HepG2 (cell line): ENCODE measurements at regions not wholly inside any gene's neighbourhood (a gene's known extent, or its start where the extent isn't known, plus 50 kb on each side); places are given as distances from the start of the nearest gene placed in this dataset.

Experiments
- ATAC-seq: fragments of 200-7000 bp; cut with Tn5 transposase; 3 replicates; pipeline ENCODE4 v1.9.1; 2020; ENCODE audit warnings: mild to moderate bottlenecking, moderate library complexity
- BruUV-seq: library from RNA; stranded (reverse); fragments of 400-500 nt; replicated peaks from 2 replicates; lab custom pipeline; 2021; lab: Mats Ljungman, UMichigan
- CTCF ChIA-PET: fragments of 300-600 bp; formaldehyde crosslinking; extraction: SDS; loops from one replicate; lab custom pipeline; 2021; ENCODE audit warnings: low total read pairs, inconsistent platforms, low intra/inter-chr PET ratio; lab: Yijun Ruan, JAX
- POLR2A ChIA-PET: fragments of 350-600 bp; sonication (Branson Sonifier 250); formaldehyde crosslinking; loops from one replicate; lab custom pipeline; 2020; ENCODE audit warnings: antibody characterized with exemption, inconsistent platforms; lab: Yijun Ruan, JAX
- DNase-seq: peaks from one replicate; pipeline ENCODE4 v3.0.0-alpha.2; 2015; ENCODE audit warnings: low spot score
- FAIRE-seq: peaks from 3 replicates; lab custom pipeline; 2011; peaks lifted over from hg19 to GRCh38; lab: Jason Lieb, UNC
- H2AFZ ChIP-seq: one replicate; pipeline ENCODE4 v1.6.1; 2011; ENCODE audit warnings: low read length, inconsistent platforms
- H3K27ac ChIP-seq: fragments of 300-600 bp; 3 replicates; pipeline ENCODE4 v1.8.0; 2011; ENCODE audit warnings: mixed run types, mild to moderate bottlenecking, mixed read lengths, low read length, inconsistent platforms; ENCODE audit not compliant: insufficient read depth; ENCODE audit errors: extremely low read length
- H3K27me3 ChIP-seq, 2 experiments: fragments of 200-600 bp in 1 of 2; 2 replicates in 1 of 2; 3 replicates in 1 of 2; pipeline versions ENCODE4 v1.6.0 to v1.8.0; 2011; ENCODE audit warnings: low read length in 2 of 2, mild to moderate bottlenecking in 2 of 2, moderate library complexity in 2 of 2, inconsistent platforms in 1 of 2; ENCODE audit not compliant: insufficient read depth in 2 of 2, control insufficient read depth in 1 of 2
- H3K36me3 ChIP-seq, 2 experiments: fragments of 200-600 bp in 1 of 2; replicated peaks in 1 of 2; 2 replicates in 1 of 2; 3 replicates in 1 of 2; pipeline versions ENCODE4 v1.5.1 to v1.8.0; 2011; ENCODE audit warnings: low read length in 2 of 2, inconsistent platforms in 1 of 2; ENCODE audit not compliant: insufficient read depth in 2 of 2, control insufficient read depth in 1 of 2
- H3K4me1 ChIP-seq: 2 replicates; pipeline ENCODE4 v1.5.1; 2012; ENCODE audit warnings: low read length, inconsistent platforms; ENCODE audit not compliant: insufficient read depth
- H3K4me2 ChIP-seq: 2 replicates; pipeline ENCODE4 v1.6.0; 2011; ENCODE audit warnings: low read depth, low read length, inconsistent platforms
- H3K4me3 ChIP-seq, 3 experiments: fragments of 200-600 bp in 1 of 3; sonication (generic), shearing (Covaris generic) in 1 of 3; replicated peaks in 1 of 3; 2 replicates each; pipeline ENCODE4 v1.5.1; 2011 to 2016; ENCODE audit warnings: low read length in 3 of 3, inconsistent platforms in 2 of 3, low read depth in 2 of 3, mild to moderate bottlenecking in 2 of 3, control low read depth in 1 of 3, mixed read lengths in 1 of 3; ENCODE audit not compliant: insufficient read depth in 1 of 3
- H3K79me2 ChIP-seq: one replicate; pipeline ENCODE4 v1.6.1; 2011; ENCODE audit warnings: low read length, inconsistent platforms; ENCODE audit not compliant: insufficient read depth
- H3K9ac ChIP-seq: 2 replicates; pipeline ENCODE4 v1.6.0; 2011; ENCODE audit warnings: mild to moderate bottlenecking, low read depth, low read length, inconsistent platforms; ENCODE audit not compliant: insufficient read depth
- H3K9me3 ChIP-seq: 2 replicates; pipeline ENCODE4 v1.5.1; 2012; ENCODE audit warnings: mild to moderate bottlenecking, low read length
- H4K20me1 ChIP-seq: 2 replicates; pipeline ENCODE4 v1.6.0; 2011; ENCODE audit warnings: inconsistent platforms, mild to moderate bottlenecking, low read length, moderate library complexity; ENCODE audit not compliant: insufficient read depth
- ETS1 ChIP-seq: sonication (generic); formaldehyde crosslinking; IDR thresholded peaks from 2 replicates; pipeline ENCODE4 v1.4.0; 2020; ENCODE audit warnings: missing genetic modification reagents
- JUND ChIP-seq: sonication (generic); formaldehyde crosslinking; IDR thresholded peaks from 2 replicates; pipeline ENCODE4 v1.8.0; 2022; ENCODE audit warnings: mild to moderate bottlenecking, missing genetic modification reagents
- SKIL ChIP-seq: sonication (generic); formaldehyde crosslinking; IDR thresholded peaks from 2 replicates; pipeline ENCODE4 v1.8.0; 2022; ENCODE audit warnings: missing genetic modification reagents, mild to moderate bottlenecking, moderate library complexity, borderline replicate concordance
- ZBTB39 ChIP-seq: sonication (generic); formaldehyde crosslinking; IDR thresholded peaks from 2 replicates; pipeline ENCODE4 v1.5.0; 2020; ENCODE audit warnings: missing genetic modification reagents
- ZFP36 ChIP-seq: fragments of 150-350 bp; IDR thresholded peaks from 2 replicates; pipeline ENCODE4 v1.6.1; 2018; ENCODE audit warnings: borderline replicate concordance, low read length, low read depth; ENCODE audit not compliant: partially characterized antibody
- ZNF276 ChIP-seq: sonication (generic); formaldehyde crosslinking; IDR thresholded peaks from 2 replicates; pipeline ENCODE4 v1.4.0; 2020; ENCODE audit warnings: mild to moderate bottlenecking, low read depth, missing genetic modification reagents
- ZNF281 ChIP-seq: sonication (generic); formaldehyde crosslinking; IDR thresholded peaks from 2 replicates; pipeline ENCODE4 v1.4.0; 2020; ENCODE audit warnings: missing genetic modification reagents, borderline replicate concordance
- ZNF879 ChIP-seq: sonication (generic); formaldehyde crosslinking; IDR thresholded peaks from 2 replicates; pipeline ENCODE4 v1.8.1; 2023; ENCODE audit warnings: missing genetic modification reagents
- in situ Hi-C: cut with HindIII; loops from 2 replicates; pipeline ENCODE4 v1.10.0; 2017; ENCODE audit warnings: low pct_unique_long_range_greater_than_20kb; ENCODE audit not compliant: extremely low pct_ligation_motif_present
- intact Hi-C: fragments of 100-400 bp; cut with micrococcal nuclease; formaldehyde crosslinking; loops from one replicate; pipeline ENCODE4 v1.10.0; 2022; ENCODE audit not compliant: unreplicated experiment
- TF ChIP-seq, protein P1 (sequence below): sonication (generic); formaldehyde crosslinking; IDR thresholded peaks from 2 replicates; pipeline ENCODE4 v1.4.0; 2020; ENCODE audit warnings: missing genetic modification reagents, low read depth, mild to moderate bottlenecking, borderline replicate concordance
- TF ChIP-seq, protein P2 (sequence below): sonication (generic); formaldehyde crosslinking; IDR thresholded peaks from 2 replicates; pipeline ENCODE4 v1.5.0; 2020; ENCODE audit warnings: missing genetic modification reagents

GRCh38 chr2:53167227-53167626 lies 600.4 kb upstream of the CHAC2 start (continued):
- TF ChIP-seq ZNF281 (CRISPR knock-in tag) (no peak), ZBTB39 (CRISPR knock-in tag) (no peak)

DNA sequence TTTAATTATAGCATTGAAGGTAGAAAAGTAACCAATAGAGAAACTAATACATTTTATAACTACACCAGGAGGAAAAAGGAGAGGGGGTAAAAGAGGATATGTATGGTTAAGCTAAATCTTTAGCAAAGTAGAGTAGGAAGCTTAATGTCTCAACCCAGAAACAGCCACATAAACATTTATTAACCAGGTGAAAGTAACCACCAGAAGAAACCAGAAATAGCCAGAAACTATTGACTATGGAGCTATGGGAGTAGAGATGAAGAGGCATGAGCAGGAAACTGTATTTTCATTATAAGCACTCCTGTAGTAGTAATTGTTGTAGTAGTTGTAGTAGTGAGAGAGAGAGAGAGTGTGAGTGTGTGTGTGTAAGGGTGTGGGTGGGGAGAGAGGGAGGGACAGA lies 617.5 kb upstream of the CHAC2 start:
- ChIA-PET POLR2A (no interaction called here), CTCF (no interaction called here)
- DNase-seq = no peak
- no peak overlapping the region for H3K27ac ChIP-seq
- no peaks in the 10 kb centered on the region for H3K9me3 ChIP-seq
- no peaks in the 10 kb centered on the region for H3K36me3 ChIP-seq
- no peak overlapping the region for H2AFZ ChIP-seq
- no peaks in the 10 kb centered on the region for H3K79me2 ChIP-seq
- no peak overlapping the region for H3K4me2 ChIP-seq
- ATAC-seq = no peak
- H3K4me1 ChIP-seq = no peaks in the 10 kb centered on the region
- BruUV-seq = no TSS peak
- H4K20me1 ChIP-seq = no peaks in the 10 kb centered on the region
- intact Hi-C loops = no loop called here
- H3K4me3 ChIP-seq = no peak overlapping the region
- in situ Hi-C loops = no loop called here
- H3K27me3 ChIP-seq = no peaks in the 10 kb centered on the region
- FAIRE-seq = no peak
- H3K9ac ChIP-seq = no peak overlapping the region
- TF ChIP-seq ZNF276 (CRISPR knock-in tag) (no peak), ETS1 (CRISPR knock-in tag) (no peak), JUND (CRISPR knock-in tag) (no peak), ZNF879 (no peak), SKIL (CRISPR knock-in tag) (no peak), ZFP36 (no peak)
- TF ChIP-seq, protein P1, sequence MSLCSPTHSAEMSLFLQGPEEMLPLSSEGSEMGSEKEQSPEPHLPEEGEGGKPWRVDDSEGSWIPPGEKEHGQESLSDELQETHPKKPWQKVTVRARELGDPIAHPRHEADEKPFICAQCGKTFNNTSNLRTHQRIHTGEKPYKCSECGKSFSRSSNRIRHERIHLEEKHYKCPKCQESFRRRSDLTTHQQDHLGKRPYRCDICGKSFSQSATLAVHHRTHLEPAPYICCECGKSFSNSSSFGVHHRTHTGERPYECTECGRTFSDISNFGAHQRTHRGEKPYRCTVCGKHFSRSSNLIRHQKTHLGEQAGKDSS (CRISPR knock-in tag) = no peak
- TF ChIP-seq, protein P2, sequence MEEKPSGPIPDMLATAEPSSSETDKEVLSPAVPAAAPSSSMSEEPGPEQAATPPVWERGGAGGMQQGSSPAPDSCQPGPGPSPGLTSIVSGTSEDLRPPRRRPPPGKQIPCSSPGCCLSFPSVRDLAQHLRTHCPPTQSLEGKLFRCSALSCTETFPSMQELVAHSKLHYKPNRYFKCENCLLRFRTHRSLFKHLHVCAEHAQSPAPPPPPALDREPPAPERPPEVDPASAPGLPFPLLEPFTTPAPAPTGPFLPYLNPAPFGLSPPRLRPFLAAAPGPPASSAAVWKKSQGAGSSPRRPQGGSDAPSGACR (CRISPR knock-in tag) = no peak
